ENCODE measurements at regions not wholly inside any gene's neighbourhood (a gene's known extent, or its start where the extent isn't known, plus 50 kb on each side); places are given as distances from the start of the nearest gene placed in this dataset.

DNA sequence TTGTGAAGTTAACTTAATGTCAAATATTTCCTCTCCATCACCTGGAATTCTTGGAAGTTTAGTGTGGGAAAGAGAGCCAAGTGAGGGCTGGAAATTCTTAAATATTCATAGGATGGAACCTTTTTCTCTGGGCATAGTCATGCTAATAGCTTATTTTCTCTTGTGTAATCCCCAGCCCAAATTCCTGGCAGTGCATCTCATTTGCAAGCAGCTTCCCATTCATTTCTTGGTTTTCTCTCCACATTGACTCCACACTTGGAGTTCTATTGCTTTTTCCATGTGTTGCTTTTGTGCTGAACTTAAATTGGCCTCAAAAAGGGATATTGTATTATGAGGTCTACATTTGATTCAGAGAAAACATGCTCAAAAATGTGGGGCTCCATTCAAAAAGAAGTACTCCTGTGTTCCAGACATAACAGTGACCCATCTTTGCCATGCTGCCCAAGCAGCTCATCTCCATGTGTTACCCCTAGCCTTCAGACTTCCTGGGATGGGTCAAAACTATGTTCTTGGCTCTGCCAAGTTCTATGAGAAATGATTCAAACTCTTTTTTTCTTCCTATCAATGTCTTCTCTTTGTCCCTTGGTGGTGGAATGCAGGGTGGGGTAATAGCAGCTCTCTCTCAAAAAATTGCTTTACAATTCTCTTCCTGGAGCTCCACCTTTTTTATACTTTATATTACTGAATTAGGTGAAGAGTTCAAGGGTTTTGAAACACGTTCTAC lies 2471.5 kb downstream of the PCDH9 start:
- no peak overlapping the region for H3K27ac ChIP-seq

DNA sequence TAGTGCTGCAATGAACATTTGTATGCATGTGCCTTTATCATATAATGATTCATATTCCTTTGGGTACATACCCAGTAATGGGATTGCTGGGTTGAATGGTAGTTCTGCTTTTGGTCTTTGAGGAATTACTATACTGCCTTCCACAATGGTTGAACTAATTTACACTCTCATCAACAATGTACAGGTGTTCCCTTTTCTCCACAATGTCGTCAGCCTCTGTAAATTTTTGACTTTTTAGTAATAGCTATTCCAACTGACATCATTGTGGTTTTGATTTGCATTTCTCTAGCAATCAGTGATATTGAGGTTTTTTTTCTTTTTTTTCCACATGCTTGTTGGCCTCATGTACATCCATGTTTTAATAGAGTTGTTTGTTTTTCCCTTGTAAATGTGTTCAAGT lies 2473.5 kb downstream of the PCDH9 start:
- no peak for DNase-seq (ENCODE audit: low read depth, low spot score)
- Histone ChIP-seq H3K27ac (no peak overlapping the region), H3K9ac (ENCODE audit: insufficient read length) (no peak overlapping the region), H3K9me3 (ENCODE audit: low read depth, low read length) (no peaks in the 10 kb centered on the region), H3K4me3 (no peak overlapping the region), H3K36me3 (ENCODE audit: insufficient read depth, low read length) (no peaks in the 10 kb centered on the region)
- TF ChIP-seq FOXP2 (optimal IDR thresholded peaks at IDR 0.05; ENCODE audit: control extremely low read depth, extremely low read length, insufficient read depth) (no peak), EZH2 (IDR thresholded peaks at IDR 0.05) (no peak), POLR2AphosphoS5 (IDR thresholded peaks at IDR 0.05; ENCODE audit: borderline replicate concordance, low read depth, low read length) (no peak)

More for the DNA sequence above, 2471.5 kb downstream of the PCDH9 start:
- TF ChIP-seq FOXP2 (optimal IDR thresholded peaks at IDR 0.05; ENCODE audit: control extremely low read depth, extremely low read length, insufficient read depth) (no peak), POLR2AphosphoS5 (IDR thresholded peaks at IDR 0.05; ENCODE audit: borderline replicate concordance, low read depth, low read length) (no peak), EZH2 (IDR thresholded peaks at IDR 0.05) (no peak)
- H3K9ac ChIP-seq (ENCODE audit: insufficient read length): no peak overlapping the region
- peak; percentile 42 for DNase-seq (ENCODE audit: low read depth, low spot score)
- H3K9me3 ChIP-seq (ENCODE audit: low read depth, low read length): no peaks in the 10 kb centered on the region
- no peak overlapping the region for H3K4me3 ChIP-seq
- H3K36me3 ChIP-seq (ENCODE audit: insufficient read depth, low read length): no peaks in the 10 kb centered on the region

DNA sequence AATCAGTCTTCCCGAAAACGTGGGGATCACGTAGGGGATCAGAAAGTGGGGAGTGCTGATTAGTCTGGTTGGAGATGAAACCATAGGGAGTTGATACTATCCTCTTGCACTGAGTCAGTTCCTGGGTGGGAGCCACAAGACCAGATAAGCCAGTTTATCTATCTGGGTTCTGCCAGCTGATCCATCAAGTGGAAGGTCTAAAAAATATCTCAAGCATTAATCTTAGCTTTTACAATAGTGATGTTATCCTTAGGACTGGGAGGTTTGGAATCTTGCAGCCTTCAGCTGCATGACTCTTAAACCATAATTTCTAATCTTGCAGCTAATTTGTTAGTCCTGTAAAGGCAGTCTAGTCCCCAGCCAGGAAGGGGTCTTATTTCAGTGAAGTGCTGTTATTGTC lies 2474.2 kb downstream of the PCDH9 start:
- Histone ChIP-seq H3K4me3 (no peak overlapping the region), H3K36me3 (ENCODE audit: insufficient read depth, low read length) (no peaks in the 10 kb centered on the region), H3K27ac (no peak overlapping the region), H3K9ac (ENCODE audit: insufficient read length) (no peak overlapping the region), H3K9me3 (ENCODE audit: low read depth, low read length) (no peaks in the 10 kb centered on the region)
- no peak for DNase-seq (ENCODE audit: low read depth, low spot score)
- TF ChIP-seq EZH2 (IDR thresholded peaks at IDR 0.05) (no peak), FOXP2 (optimal IDR thresholded peaks at IDR 0.05; ENCODE audit: control extremely low read depth, extremely low read length, insufficient read depth) (no peak), POLR2AphosphoS5 (IDR thresholded peaks at IDR 0.05; ENCODE audit: borderline replicate concordance, low read depth, low read length) (no peak)

DNA sequence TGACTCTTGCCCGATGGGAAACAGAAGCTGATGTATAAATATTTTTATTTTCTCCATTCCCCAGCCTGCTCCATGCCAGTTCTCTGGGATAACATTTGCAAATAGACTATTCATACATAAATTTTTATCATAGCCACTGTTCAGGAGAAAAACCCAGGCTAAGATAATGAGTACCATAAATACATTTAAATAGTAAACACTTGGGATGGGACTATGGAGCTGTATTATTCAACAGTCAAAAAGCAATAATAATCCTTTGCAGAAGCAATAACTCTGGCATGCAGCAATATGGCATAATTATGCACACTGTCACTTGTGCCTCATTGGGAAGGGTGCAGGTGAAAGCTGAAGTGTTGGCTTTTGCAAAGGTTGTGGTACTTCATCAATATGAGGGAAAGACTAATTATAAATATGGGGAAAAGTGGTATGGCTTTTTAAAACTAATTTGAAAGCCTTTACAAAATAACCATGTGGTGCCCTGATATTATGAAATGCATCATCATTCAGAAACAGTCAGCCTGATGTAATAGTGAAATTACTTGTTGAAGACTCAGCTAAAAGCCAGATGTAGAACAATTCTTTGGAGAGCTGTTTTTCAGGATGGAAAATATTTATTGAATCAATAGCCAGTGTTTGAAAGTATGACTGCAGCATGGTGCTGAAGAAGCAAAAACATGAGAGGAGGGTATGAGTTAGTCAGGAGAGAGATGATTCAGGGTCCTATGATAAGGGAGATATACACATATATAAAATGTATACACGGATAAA lies 2476.7 kb downstream of the PCDH9 start:
- H3K27ac ChIP-seq: no peak overlapping the region
- TF ChIP-seq FOXP2 (optimal IDR thresholded peaks at IDR 0.05; ENCODE audit: control extremely low read depth, extremely low read length, insufficient read depth): no peak
- no peak for TF ChIP-seq POLR2AphosphoS5 (IDR thresholded peaks at IDR 0.05; ENCODE audit: borderline replicate concordance, low read depth, low read length)
- no peak for TF ChIP-seq EZH2 (IDR thresholded peaks at IDR 0.05)
- no peak overlapping the region for H3K4me3 ChIP-seq
- no peaks in the 10 kb centered on the region for H3K9me3 ChIP-seq (ENCODE audit: low read depth, low read length)
- no peak for DNase-seq (ENCODE audit: low read depth, low spot score)
- no peak overlapping the region for H3K9ac ChIP-seq (ENCODE audit: insufficient read length)
- H3K36me3 ChIP-seq (ENCODE audit: insufficient read depth, low read length): no peaks in the 10 kb centered on the region

DNA sequence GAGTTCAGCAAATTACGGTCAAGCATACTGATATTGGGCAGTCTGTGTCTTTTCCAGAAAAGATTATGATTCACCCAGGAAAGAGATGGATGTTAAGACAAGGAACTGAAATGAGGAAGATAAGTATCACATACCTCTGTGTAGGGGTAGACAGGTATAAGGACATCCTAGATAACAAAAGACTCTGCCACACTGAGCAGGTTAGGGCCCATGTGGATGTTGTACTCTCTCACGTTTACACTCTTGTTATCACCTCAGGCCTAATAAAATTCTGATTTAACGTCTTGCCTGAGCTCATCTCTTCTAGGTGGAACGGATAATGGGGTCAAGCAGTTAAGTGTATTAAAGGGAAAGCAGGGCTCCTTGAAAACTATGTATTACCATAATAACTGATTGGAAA lies 2480.8 kb downstream of the PCDH9 start:
- no peak for TF ChIP-seq FOXP2 (optimal IDR thresholded peaks at IDR 0.05; ENCODE audit: control extremely low read depth, extremely low read length, insufficient read depth)
- TF ChIP-seq POLR2AphosphoS5 (IDR thresholded peaks at IDR 0.05; ENCODE audit: borderline replicate concordance, low read depth, low read length): no peak
- no peak for TF ChIP-seq EZH2 (IDR thresholded peaks at IDR 0.05)
- Histone ChIP-seq H3K9me3 (ENCODE audit: low read depth, low read length) (peaks cover 2% of the 10 kb centered on the region; the same call in 1 of the 2 replicates), H3K36me3 (ENCODE audit: insufficient read depth, low read length) (no peaks in the 10 kb centered on the region), H3K9ac (ENCODE audit: insufficient read length) (no peak overlapping the region), H3K27ac (no peak overlapping the region), H3K4me3 (no peak overlapping the region)
- no peak for DNase-seq (ENCODE audit: low read depth, low spot score)

DNA sequence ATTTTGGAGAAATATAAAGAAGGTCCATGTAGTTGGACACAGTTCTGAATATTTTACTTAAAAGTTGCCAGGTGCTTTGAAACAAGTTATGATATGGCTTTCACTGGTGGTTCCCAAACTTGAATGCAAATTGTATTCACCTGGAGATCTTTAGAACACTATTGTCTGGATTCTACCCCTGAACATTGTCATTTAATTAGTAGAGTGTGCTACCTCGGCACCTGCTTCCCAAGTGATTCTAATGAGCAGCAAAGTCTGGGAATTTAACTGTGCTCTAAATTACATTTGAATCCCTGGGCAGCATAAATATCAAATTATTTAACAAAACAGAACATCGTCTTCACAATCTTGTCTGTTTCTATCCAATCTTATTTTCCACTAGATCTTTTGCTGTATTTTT lies 2483.3 kb downstream of the PCDH9 start:
- no peak for TF ChIP-seq POLR2AphosphoS5 (IDR thresholded peaks at IDR 0.05; ENCODE audit: borderline replicate concordance, low read depth, low read length)
- no peak for TF ChIP-seq EZH2 (IDR thresholded peaks at IDR 0.05)
- no peak for TF ChIP-seq FOXP2 (optimal IDR thresholded peaks at IDR 0.05; ENCODE audit: control extremely low read depth, extremely low read length, insufficient read depth)
- Histone ChIP-seq H3K4me3 (no peak overlapping the region), H3K9me3 (ENCODE audit: low read depth, low read length) (peaks cover 2% of the 10 kb centered on the region; the same call in 1 of the 2 replicates), H3K27ac (no peak overlapping the region), H3K36me3 (ENCODE audit: insufficient read depth, low read length) (no peaks in the 10 kb centered on the region), H3K9ac (ENCODE audit: insufficient read length) (no peak overlapping the region)
- DNase-seq (ENCODE audit: low read depth, low spot score): no peak

DNA sequence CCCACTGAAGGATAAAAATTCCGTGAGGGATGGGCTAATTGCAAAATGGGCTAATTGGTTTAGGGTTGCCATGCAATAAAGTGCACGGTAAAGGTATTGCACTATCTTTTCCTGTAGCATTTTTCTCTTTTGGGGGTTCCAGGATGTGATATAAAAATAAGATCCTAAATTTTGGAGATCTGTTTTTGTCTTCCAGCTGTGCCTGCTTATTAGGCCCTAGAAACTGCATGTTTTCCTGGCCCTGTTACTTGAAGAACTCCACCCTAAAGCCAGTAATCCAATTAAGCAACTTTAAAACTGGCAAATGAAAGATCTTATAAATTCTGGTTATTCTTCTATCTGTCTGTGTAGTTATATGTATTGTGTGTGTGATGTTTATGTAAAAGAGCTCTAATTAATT lies 2489.6 kb downstream of the PCDH9 start:
- no peak overlapping the region for H3K27ac ChIP-seq
- H3K9me3 ChIP-seq (ENCODE audit: low read depth, low read length): no peaks in the 10 kb centered on the region
- no peak overlapping the region for H3K9ac ChIP-seq (ENCODE audit: insufficient read length)
- TF ChIP-seq EZH2 (IDR thresholded peaks at IDR 0.05) (no peak), POLR2AphosphoS5 (IDR thresholded peaks at IDR 0.05; ENCODE audit: borderline replicate concordance, low read depth, low read length) (no peak), FOXP2 (optimal IDR thresholded peaks at IDR 0.05; ENCODE audit: control extremely low read depth, extremely low read length, insufficient read depth) (no peak)
- DNase-seq (ENCODE audit: low read depth, low spot score): no peak
- H3K36me3 ChIP-seq (ENCODE audit: insufficient read depth, low read length): no peaks in the 10 kb centered on the region
- H3K4me3 ChIP-seq: no peak overlapping the region

DNA sequence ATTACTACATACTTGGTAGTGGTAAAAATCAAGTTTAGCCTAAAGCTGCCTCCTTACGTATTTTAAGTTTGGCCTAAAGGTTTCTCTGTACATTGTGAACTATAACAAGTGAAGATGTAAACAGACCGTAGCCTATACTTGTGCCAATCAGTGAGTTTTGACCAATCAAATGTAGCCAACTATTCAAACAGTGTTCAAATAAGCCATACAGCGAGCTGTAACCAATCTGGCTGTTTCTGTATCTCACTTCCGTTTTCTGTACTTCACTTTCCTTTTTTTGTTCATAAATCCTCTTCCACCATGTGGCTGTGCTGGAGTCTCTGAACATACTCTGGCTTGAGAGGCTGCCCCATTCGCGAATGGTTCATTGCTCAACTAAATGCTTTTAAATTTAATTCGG lies 2504.6 kb downstream of the PCDH9 start:
- H3K4me3 ChIP-seq: no peak overlapping the region
- no peak overlapping the region for H3K27ac ChIP-seq
- H3K36me3 ChIP-seq (ENCODE audit: insufficient read depth, low read length): no peaks in the 10 kb centered on the region
- no peak for DNase-seq (ENCODE audit: low read depth, low spot score)
- no peak overlapping the region for H3K9ac ChIP-seq (ENCODE audit: insufficient read length)
- no peaks in the 10 kb centered on the region for H3K9me3 ChIP-seq (ENCODE audit: low read depth, low read length)
- TF ChIP-seq EZH2 (IDR thresholded peaks at IDR 0.05) (no peak), POLR2AphosphoS5 (IDR thresholded peaks at IDR 0.05; ENCODE audit: borderline replicate concordance, low read depth, low read length) (no peak), FOXP2 (optimal IDR thresholded peaks at IDR 0.05; ENCODE audit: control extremely low read depth, extremely low read length, insufficient read depth) (no peak)
